ENCODE measurements at regions not wholly inside any gene's neighbourhood (a gene's known extent, or its start where the extent isn't known, plus 50 kb on each side); places are given as distances from the start of the nearest gene placed in this dataset.

GRCh38 chr13:106349080-106349931, 186.2 kb downstream of the EFNB2 start:
- no peak for DNase-seq

- no peak for DNase-seq
These were observed 187.2 kb downstream of the EFNB2 start for GRCh38 chr13:106348075-106348840.

GRCh38 chr13:106344342-106344741, 191.1 kb downstream of the EFNB2 start:
- no peak for DNase-seq

GRCh38 chr13:106343836-106344235, 191.6 kb downstream of the EFNB2 start:
- DNase-seq, result no peak

- no peak for DNase-seq
These were observed 195.2 kb downstream of the EFNB2 start for GRCh38 chr13:106340249-106340648.

- DNase-seq, result no peak
These were observed 198.2 kb downstream of the EFNB2 start for GRCh38 chr13:106337096-106337850.

GRCh38 chr13:106336668-106337067, 198.8 kb downstream of the EFNB2 start:
- no peak for DNase-seq

GRCh38 chr13:106332621-106333020, 202.8 kb downstream of the EFNB2 start:
- no peak for DNase-seq

- no peak for DNase-seq
These were observed 204.3 kb downstream of the EFNB2 start for GRCh38 chr13:106331116-106331515.

GRCh38 chr13:106329941-106330340, 205.5 kb downstream of the EFNB2 start:
- no peak for DNase-seq

GRCh38 chr13:106326751-106327150, 208.7 kb downstream of the EFNB2 start:
- no peak for DNase-seq

- no peak for DNase-seq
These were observed 211.0 kb downstream of the EFNB2 start for GRCh38 chr13:106324444-106324843.

- no peak for DNase-seq
These were observed 212.8 kb downstream of the EFNB2 start for GRCh38 chr13:106322628-106323027.

- peak; percentile 17 for DNase-seq
These were observed 216.5 kb downstream of the EFNB2 start for GRCh38 chr13:106318941-106319411.

GRCh38 chr13:106314417-106314816, 221.0 kb downstream of the EFNB2 start:
- no peak for DNase-seq

- no peak for DNase-seq
These were observed 224.5 kb downstream of the EFNB2 start for GRCh38 chr13:106311004-106311403.

GRCh38 chr13:106310291-106310865, 225.1 kb downstream of the EFNB2 start:
- no peak for DNase-seq

- DNase-seq, result no peak
These were observed 228.6 kb downstream of the EFNB2 start for GRCh38 chr13:106306748-106307277.

- DNase-seq, result no peak
These were observed 232.6 kb downstream of the EFNB2 start for GRCh38 chr13:106302843-106303242.

GRCh38 chr13:106302011-106302410, 233.5 kb downstream of the EFNB2 start:
- DNase-seq, result no peak

GRCh38 chr13:106299621-106300020, 235.8 kb downstream of the EFNB2 start:
- no peak for DNase-seq

- DNase-seq, result no peak
These were observed 238.2 kb downstream of the EFNB2 start for GRCh38 chr13:106297283-106297682.

- no peak for DNase-seq
These were observed 238.7 kb downstream of the EFNB2 start for GRCh38 chr13:106296723-106297122.

All from KG1 (cell line).